ENCODE measurements at regions not wholly inside any gene's neighbourhood (a gene's known extent, or its start where the extent isn't known, plus 50 kb on each side); places are given as distances from the start of the nearest gene placed in this dataset.
"Not testable (repeated sequence)": the region's sequence is repeated elsewhere in the genome, so short reads cannot be mapped to it uniquely, and the experiment has no call there.

- no peak for DNase-seq (ENCODE audit: low spot score)
Observed at GRCh38 chr7:10471280-10472058, 502.2 kb upstream of the PHF14 start.

- DNase-seq (ENCODE audit: low spot score) = no peak
Observed at GRCh38 chr7:10472115-10472514, 501.6 kb upstream of the PHF14 start.

DNA sequence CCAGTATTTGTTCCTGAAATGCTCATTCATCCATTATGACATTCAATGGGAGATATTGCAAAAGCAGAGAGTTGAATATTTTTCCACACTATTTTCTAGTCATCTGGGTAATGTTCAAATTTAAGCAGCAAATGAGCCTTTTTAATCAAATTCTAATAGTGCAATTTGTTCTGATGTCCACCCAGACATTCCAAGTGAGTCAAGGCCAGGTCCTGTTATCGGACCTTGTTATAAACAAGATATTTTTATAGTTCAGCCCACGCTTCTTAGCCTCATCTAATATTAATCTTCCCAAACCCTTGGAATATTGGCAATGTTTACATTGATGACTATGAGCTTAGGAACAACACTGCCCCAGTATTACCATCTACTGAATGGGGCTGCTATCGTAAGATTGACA is 500.1 kb upstream of the PHF14 start:
- DNase-seq (ENCODE audit: low spot score) = no peak

DNA sequence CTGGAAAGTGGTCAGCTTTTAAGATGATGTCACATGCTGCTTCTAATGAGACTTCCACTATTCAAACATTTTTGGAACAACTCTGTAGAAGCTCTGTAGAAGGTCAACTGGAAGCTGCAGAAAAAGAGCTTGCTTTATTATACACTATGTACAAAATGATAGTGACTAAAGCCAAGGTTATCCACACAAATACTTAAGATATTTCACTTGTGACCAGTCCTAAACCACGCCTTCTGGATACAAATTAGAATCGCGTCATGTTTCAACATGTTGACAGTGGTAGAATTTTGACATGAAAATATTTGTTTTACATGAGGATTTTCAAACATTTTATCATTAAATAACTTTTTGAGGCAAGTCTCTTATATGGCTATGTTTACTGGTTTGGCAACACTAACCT is 499.6 kb upstream of the PHF14 start:
- no peak for DNase-seq (ENCODE audit: low spot score)

- DNase-seq (ENCODE audit: low spot score) = no peak
Observed at GRCh38 chr7:10475940-10476641, 497.6 kb upstream of the PHF14 start.

DNA sequence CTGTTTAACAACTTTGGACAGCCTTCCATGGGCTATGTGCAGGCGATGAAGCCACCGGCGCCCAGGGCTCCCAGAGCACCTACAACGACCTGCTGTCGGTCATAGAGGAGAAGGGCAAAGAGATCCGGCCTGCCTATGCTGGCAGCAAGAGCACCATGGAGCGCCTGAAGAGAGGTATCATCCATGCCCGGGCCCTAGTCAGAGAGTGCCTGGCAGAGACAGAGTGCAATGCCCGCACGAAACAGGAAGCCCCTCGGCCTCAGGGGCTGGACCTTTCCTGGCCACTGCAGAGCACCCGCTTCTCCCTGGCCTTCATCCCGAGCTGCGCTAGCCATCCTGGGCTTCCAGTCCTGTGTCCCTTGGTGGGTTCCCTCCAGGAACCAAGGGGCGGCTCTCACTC is 497.0 kb upstream of the PHF14 start:
- no peak for DNase-seq (ENCODE audit: low spot score)

- DNase-seq (ENCODE audit: low spot score) = no peak
Observed at GRCh38 chr7:10483671-10484070, 490.0 kb upstream of the PHF14 start.

- DNase-seq (ENCODE audit: low spot score) = no peak
Observed at GRCh38 chr7:10484767-10485166, 488.9 kb upstream of the PHF14 start.

DNA sequence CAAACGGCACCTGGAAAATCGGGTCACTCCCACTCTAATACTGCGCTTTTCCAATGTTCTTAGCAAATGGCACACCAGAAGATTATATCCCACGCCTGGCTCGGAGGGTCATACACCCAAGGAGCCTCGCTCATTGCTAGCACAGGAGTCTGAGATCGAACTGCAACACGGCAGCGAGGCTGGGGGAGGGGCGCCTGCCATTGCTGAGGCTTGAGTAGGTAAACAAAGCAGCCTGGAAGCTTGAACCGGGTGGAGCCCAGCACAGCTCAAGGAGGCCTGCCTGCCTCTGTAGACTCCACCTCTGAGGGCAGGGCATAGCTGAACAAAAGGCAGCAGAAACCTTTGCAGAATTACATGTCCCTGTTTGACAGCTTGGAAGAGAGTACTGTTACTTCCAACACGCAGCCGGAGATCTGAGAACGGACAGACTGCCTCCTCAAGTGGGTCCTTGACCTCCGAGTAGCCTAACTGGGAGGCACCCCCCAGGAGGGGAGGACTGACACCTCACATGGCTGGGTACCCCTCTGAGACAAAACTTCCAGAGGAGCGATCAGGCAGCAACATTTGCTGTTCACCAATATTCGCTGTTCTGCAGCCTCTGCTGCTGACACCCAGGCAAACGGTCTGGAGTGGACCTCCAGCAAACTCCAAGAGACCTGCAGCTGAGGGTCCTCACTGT is 472.3 kb upstream of the PHF14 start:
- DNase-seq (ENCODE audit: low spot score) = not testable (repeated sequence)

- DNase-seq (ENCODE audit: low spot score) = no peak
Observed at GRCh38 chr7:10507032-10507431, 466.6 kb upstream of the PHF14 start.

GRCh38 chr7:10521306-10521705 is 452.4 kb upstream of the PHF14 start:
- no peak for DNase-seq (ENCODE audit: low spot score)

GRCh38 chr7:10533429-10533828 is 440.2 kb upstream of the PHF14 start:
- not testable (repeated sequence) for DNase-seq (ENCODE audit: low spot score)

DNA sequence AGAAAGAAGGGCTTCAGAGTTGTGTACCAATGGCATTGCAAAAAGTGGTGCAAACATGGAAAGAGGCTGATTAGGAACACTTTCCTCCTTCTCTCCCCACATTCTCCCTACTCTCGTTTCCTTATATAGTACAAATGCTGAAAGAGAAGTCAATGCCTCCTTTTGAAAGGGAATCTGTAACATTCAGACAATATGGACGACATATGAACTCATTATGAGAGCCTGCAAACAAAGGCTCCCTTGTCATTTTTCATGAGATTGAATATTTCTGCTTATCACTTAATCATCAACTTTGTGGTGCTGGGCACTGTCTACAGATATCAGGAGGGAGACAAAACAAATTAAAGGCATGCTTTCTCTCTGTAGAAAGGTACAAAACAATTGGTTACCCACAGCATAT is 437.1 kb upstream of the PHF14 start:
- DNase-seq (ENCODE audit: low spot score) = no peak

GRCh38 chr7:10537764-10538163 is 435.9 kb upstream of the PHF14 start:
- DNase-seq (ENCODE audit: low spot score) = no peak

GRCh38 chr7:10557375-10557774 is 416.3 kb upstream of the PHF14 start:
- no peak for DNase-seq (ENCODE audit: low spot score)

DNA sequence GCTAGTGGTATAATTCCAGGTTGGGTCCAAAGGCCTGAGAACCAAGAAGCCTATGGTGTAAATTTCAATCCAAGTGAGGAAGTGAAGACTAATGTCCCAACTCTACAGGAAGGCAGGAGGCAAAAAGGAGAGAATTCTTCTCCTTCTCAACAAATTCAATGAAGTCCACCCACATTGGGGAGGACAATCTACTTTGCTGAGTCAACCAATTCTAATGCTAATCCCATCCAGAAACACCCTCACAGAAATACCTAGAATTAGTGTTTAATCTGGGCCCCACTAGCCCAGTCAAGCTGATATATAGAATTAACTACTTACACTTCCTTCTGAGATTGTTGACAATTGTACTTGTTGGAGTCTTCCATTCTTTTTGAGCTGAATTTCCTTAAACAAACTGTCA is 413.2 kb upstream of the PHF14 start:
- DNase-seq (ENCODE audit: low spot score) = no peak

DNA sequence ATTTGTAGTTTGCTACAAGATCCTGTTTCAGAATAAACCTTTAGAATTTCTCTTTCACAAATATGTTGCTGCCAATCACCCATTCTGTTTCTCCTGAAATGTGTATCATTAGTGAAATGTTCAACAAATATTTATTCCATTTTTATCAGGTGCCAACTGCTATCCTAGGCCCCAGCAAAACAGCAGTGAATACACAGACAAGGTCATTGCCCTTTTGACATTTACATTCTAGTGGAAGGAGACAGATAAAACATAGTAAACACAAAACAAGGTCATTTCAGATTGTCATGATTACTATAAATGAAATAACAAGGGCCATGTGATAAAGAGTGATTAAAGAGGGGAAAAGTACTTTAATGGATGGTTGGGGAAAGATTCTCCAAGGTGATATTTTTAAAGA is 404.8 kb upstream of the PHF14 start:
- no peak for DNase-seq (ENCODE audit: low spot score)

GRCh38 chr7:10571759-10572158 is 401.9 kb upstream of the PHF14 start:
- no peak for DNase-seq (ENCODE audit: low spot score)

DNA sequence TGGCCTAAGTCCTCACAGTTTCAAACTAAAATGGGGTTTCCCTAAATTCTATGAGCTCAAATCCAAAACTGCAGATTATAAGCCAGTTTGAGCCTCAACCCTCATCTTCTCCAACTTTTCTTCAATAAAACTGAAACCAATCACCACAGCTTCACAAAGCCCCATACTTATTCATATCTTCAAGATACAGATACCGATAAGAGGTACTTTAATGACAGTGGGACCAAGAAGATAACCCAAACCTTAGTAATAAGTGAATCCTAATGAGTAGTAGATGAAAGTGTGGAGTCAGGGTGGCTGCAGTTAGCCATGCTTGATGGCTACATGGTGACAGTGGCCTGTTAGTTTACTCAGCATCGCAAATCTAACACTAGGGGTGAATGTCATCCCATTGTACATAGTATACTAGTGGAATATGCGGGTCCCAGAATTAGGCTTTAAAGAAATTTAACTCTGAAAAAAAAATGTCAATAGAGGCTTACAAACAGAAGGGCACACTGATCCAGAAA is 395.8 kb upstream of the PHF14 start:
- DNase-seq (ENCODE audit: low spot score) = no peak

GRCh38 chr7:10579561-10579960 is 394.1 kb upstream of the PHF14 start:
- DNase-seq (ENCODE audit: low spot score) = no peak

DNA sequence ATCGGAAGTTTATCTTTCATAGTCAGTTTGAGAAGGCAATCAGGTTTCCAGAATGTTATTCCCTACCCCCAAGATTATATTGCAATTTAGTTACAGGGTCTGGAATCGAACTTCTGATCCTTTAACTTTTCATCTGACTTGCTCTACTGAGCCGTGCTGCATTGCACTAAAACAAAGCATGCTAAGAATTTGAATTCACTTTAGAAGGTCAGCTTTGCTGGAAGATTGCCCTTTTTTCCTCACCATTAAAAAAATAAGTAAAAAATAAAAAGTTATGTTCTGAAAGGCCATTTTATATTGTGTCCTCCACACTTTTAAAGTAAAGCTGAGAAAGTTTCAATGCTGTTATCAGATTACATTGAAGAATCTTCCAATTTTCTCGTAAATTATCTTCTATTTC is 388.8 kb upstream of the PHF14 start:
- no peak for DNase-seq (ENCODE audit: low spot score)

DNA sequence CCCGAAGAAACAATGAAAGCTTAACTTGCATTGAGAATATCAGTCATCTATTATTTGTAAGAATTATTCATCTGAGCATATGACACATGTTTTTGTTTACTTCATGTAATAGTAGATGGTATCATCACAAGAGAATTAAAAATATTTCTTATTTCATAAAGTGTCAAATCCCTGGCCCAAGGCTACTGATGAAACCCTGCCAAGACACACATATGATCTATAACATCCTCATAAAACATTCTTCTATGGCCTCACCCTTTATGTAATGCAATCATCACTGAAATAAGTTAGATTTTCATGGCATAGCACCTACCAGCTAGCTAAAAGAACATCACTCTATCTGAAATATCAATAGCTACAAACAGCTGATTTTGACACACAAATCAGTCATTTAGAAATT is 385.6 kb upstream of the PHF14 start:
- DNase-seq (ENCODE audit: low spot score) = no peak

GRCh38 chr7:10592604-10593003 is 381.1 kb upstream of the PHF14 start:
- no peak for DNase-seq (ENCODE audit: low spot score)
